CD4-positive, alpha-beta T cell treated with Interleukin-10 for 1 hour (primary cell): ENCODE measurements at regions not wholly inside any gene's neighbourhood (a gene's known extent, or its start where the extent isn't known, plus 50 kb on each side); places are given as distances from the start of the nearest gene placed in this dataset.

Source experiments
- DNase-seq: peaks from one replicate; pipeline ENCODE4 v3.0.0-alpha.2; 2020

DNA sequence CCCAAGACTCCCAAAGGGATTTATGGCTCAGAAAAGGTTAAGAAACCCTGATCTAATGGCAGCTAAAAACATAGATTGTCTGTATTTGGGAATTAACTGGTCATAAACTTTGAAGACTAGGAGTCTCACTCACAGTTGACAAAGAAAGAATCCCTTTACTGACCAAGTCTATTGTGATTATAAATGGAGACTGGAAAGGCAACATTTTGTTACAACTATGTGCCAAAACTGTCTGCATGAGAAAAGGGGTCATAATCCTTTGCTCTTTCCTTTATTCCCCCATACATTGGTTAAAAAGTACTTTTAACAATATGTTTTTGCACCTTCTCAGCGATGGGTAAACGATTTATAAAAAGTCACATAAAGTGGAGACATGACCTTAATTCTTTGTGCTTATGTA, 206.9 kb upstream of the MAP3K7 start:
- DNase-seq: no peak

DNA sequence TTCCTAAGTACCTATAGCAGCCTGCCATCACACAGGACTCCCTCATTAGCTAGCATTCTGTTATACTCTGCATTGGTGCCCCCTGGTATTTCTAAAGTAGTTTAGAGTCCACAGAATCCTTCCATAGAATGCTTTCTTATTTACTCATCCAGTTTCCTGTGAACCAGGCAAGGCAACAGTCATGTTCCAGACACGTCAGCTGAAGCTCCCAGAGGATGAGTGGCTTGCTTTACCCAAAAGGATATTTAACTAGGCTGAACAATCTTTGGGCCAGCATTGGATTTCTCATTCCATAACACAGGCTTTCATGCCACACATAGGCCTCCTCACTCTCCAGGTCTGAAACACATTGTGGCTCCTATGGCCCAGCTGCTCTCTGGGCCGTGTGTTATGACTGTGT, 203.8 kb upstream of the MAP3K7 start:
- DNase-seq: no peak

DNA sequence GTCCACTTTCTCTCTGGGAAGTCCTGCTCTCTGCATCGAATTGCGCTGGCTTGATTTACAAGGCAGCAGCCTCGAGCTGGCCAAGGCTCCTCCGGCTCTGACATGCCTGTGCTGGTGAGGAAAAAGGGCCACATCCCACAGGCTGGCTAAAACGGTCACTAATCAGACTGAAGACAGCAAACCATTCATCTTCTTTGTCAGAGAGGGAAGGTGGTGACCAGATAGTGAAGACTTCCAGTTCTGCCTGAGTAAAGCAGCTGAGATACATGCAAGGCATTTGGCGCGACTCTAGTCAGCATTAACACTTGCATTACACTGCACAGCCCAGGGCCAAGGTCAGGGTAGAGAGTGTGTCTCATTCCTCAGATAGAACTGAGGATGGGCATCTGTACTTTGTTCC, 203.2 kb upstream of the MAP3K7 start:
- DNase-seq: no peak

DNA sequence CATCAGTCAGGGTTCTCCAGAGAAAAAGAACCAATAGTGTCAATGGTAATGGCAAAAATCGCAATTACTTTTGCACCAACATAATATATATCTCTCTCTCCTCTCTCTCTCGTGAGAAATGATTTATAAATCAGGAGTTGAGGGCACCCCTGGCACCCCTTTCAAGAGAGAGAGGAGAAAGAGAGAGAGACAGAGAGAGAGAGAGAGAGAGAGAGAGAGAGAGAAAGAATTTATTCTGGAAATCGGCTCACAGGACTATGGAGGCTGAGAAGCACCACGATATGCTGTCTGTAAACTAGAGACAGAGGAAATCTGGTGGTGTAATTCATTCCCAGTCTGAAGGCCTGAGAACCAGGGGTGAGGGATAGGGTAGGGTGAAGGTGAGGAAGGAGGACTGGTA, 201.9 kb upstream of the MAP3K7 start:
- no peak for DNase-seq

DNA sequence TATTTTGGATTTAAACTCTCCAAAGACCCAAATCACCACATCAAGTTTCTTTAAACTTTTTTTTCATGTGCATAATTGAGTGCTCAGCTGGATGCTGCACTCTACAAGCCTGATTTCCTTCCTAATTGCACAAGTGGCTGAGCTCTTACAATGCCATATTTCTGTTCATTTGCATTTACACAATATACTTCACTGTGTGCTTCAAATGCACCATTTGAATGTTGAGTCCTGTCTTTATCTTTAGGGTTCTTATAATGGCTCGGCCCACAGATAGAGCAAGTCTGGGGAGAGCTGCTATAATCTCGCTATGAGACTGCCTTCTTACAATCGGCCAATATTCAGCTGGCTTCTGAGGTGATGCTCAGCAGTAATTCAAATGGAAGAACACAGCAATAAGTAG, 200.6 kb upstream of the MAP3K7 start:
- no peak for DNase-seq

DNA sequence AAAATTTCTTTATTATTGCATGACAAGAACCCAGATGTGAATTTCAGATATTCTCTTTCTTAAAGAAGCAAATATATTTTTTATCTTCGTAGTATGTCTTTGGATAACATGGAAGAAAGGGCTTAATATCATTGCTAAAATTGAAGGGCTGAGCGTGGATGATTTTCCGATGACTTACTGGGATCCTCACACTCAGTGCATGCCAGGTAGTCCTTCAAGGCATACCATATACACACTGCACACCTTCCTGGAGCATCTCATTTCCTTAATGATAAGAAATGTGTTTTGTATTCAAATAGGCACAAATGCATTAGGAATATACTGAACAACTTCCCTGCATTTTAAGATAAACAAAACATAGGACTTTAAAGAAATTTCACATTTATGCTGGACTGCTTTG, 193.9 kb upstream of the MAP3K7 start:
- no peak for DNase-seq

DNA sequence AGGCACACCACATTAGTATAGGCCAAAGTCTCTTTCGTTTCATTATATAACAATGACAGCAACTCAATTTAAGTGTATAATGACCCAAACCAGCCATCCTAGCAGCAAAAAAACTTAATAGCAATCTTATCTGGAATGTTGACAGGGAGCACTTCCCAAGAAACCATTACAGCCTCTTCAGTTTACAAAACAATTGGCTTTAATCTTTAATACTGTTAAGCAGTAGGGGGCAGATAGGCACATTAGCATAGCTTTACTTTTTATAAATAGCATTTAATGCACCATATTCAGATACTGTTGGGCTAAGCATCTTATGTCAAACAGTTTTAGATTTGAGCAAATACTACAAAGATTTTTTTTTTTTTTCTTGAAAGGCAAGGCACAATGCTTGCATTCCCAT, 193.3 kb upstream of the MAP3K7 start:
- no peak for DNase-seq

DNA sequence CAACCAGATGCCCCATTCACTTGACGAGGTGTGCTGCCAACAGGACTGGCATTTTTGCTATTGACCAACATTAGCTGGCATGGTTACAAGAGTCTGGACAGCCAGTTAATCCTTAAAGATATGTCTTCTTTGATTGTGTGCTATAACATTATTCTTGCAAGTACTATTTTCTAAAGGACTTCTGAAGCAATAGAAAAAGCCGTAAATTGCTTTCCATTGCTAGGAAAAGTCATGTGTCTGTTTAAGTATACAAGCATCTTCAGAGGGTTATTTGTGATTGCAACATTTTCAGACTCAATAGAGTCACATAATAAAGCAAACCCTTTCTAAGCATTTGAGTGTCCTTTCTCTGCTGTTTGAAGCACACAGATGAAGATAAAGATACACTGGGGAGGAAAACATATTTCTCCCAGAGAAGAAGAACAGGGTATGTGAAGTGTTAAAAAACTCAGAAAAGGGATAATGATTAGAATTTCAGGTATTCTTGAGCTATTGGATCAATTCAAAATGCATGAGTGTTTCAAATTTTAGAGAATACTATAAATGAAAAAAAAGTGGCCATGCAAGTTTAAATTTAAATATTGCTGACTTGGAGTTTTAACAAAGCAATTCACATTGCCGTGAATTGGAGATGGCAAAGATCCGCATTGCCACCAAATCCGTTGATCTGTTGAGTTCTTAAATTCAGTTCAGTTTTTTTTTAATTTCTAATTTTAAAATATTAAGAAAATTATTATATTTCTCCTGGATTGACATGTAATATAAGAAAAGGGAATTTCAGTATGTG, 191.7 kb upstream of the MAP3K7 start:
- DNase-seq: no peak

DNA sequence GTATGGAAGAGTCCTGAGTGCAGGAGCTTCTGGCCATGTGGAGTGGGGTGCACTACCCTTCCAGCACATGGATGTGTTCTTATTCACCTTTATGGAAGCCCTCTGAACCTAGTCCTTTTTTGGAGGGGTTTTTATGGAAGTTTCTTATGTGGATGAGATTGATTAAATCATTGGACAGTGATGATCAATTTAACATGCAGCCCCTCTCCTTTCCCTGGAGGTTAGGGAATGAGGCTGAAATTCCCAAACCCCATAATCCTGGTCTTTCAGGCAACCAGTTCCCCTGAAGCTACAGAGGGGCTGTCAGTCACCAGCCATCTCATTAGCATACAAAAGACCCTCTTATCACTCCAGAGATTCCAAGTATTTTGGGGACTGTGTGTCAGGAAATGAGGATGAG, 183.9 kb upstream of the MAP3K7 start:
- DNase-seq: no peak

DNA sequence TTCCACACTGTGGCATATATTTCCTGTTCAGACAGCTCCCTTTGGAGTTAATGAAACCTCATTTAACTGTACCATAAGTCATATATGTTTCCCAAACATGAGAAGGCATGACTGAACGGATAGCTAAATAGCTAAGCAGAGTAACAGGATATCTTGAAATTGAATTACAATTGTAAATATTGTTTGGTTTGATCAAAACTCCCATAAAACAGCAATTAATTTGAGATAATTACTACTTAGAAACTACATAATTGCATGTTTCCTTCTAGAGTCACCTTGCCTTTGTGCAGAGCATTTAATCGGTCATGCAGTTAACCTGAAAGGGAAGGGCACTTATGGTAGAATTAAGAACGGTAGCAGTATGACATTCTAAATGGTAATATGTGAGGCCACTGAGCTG, 179.0 kb upstream of the MAP3K7 start:
- no peak for DNase-seq

DNA sequence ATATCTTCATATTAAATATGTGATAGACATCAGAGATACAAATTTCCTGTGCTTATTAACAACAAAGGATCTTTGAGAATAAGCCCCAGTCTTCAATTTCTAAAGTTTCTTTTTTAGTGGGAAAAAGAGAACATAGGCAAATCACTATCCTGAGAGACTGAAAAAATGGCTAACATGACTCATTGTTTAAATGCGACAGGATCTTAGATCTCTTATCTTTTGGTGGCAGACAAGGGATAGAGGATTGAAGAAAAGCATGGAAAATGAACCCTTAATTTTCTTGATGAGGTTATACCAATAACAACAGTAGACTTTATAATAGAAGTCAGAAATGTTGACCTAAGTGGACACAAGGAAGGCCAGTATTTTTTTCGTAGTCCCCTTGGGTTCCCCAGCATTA, 178.6 kb upstream of the MAP3K7 start:
- DNase-seq: no peak

DNA sequence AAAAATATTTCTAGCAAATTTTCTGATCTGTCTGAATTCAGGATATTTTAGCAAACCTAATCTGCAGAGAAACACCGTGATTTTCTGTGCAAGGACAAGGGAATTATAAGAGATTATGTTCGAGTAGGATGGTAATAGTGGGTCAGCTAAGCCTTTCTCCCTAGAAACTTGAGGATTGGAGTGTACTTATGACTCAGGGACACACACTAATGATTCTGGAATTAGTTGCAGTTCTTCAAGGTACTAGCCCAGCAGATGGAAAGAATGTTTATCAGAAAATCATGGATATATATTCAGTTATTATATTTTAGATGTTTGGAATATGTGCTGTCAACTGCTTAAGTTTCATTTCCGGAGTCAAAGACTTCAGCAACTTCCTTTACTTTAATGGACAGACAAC, 177.1 kb upstream of the MAP3K7 start:
- DNase-seq: no peak

DNA sequence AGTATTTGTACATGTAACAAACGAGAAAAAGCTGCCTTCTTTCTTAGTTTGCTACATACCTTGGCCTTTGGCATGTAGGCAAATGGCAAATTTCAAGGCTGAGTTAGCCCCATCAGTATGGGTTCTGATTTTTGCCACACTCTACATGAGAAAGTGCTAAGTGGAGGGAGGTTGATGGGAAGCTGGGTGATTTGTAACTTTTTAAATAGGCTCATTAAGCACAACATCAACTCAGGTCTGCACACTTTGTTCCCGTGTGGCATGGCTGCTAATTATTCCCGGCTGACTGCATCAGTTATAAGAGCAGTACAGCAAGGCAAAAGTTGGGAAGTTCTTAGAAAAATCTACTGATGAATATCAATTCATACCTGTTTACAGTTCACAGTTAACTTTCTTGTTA, 172.8 kb upstream of the MAP3K7 start:
- DNase-seq: no peak

DNA sequence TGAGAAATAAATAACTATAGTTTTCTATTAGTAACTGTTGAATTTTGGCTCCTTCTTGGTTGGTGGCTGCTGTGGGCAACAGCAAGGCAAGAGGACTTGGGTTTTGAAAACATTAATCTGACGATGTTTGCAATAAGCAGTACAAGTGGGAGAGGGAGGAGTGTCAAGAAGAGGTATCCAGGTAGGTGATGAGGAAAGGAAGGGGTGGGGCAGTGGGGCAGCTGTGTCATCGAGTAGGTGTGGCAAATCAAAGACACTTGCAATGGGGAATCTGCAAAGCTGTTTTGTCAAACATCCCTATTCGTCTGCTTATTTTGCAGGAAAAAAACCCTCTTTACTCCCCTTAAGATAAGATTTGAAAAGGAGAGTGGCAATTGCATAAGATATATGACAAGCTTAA, 171.9 kb upstream of the MAP3K7 start:
- no peak for DNase-seq

DNA sequence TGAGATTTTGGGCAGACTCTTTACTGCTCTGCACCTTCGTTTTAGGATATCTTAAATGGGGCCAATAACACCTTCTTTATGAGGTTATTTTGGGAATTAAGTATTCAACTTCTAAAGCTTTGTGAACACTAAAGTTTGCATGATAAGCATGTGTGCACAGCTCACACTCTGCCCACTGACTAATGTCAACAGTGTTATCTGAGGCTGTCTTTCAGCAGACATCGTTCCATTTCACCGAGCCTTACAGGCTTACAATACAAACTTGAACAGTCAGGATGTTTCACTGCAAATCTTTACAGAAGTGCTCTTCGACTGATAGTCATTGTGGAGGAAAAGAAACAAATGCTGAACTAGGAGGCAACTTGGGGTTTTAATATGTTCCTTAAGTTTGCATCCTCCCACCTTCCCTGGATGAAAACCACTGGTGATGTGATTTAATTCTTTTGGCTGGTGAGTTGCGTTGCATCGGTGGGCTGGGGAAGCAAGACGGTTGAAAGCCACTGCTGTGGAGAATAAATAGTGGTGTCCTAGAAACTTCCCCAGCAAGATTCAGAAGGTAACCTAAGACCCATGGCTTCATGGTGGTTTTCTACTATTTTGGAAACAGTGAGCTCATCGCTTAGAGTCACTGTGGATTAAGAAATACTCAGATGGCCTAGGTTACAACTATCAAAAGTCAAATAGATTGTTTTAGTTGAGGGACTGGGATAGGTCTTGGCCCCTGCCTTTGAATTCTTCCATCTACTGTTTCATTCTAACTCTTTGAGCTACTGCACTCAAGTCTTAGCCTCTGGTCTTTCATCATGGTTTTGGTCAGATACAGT, 167.2 kb upstream of the MAP3K7 start:
- DNase-seq: no peak

DNA sequence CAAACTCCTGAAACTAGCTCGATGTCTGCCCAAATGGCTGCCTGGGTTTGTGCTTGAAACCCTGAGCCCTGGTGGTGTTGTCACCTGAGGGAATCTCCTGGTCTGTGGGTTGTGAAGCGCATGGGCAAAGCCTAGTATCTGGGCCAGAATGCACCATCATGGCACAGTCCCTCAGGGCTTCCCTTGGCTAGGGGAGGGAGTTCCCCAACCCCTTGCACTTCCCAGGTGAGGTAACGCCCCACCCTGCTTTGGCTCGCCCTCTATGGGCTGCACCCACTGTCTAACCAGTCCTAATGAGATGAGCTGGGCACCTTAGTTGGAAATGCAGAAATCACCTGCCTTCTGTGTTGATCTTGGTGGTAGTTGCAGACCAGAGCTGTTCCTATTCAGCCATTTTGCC, 152.9 kb upstream of the MAP3K7 start:
- no peak for DNase-seq

DNA sequence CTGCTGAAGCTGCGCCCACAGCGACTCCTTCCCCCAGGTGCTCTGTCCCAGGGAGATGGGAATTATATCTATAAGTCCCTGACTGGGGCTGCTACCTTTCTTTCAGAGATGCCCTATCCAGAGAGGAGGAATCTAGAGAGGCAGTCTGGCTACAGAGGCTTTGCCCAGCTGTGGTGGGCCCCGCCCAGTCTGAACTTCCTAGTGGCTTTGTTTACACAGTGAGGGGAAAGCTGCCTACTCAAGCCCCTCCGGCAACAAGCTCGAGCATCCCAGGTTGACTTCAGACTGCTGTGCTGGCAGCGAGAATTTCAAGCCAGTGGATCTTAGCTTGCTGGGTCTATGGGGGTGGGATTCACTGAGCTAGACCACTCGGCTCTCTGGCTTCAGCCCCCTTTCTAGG, 152.5 kb upstream of the MAP3K7 start:
- no peak for DNase-seq

DNA sequence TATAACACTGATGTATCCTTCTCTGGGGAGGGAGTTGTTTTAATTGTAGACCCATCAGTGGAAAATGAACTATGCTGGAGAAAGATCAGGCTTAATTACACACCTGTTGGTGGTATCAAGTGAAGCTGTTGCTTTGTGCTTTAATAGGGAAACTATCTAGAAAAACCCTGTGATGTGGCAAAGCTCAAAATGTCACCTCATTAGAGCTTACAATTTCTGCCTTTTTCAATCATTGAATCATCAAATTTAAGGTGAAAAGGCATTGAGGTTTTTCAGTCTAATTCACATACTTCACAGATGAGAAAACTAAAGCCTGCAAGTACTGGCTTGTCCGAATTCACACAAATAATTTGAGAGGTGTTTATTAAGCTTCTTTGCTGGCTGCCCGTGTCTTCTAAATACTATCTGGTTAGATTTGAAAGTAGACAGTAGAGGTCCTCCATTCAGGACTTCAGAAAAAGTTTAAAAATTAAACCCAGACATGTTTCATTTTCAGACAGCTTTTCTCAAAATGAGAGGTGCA, 143.3 kb upstream of the MAP3K7 start:
- no peak for DNase-seq

DNA sequence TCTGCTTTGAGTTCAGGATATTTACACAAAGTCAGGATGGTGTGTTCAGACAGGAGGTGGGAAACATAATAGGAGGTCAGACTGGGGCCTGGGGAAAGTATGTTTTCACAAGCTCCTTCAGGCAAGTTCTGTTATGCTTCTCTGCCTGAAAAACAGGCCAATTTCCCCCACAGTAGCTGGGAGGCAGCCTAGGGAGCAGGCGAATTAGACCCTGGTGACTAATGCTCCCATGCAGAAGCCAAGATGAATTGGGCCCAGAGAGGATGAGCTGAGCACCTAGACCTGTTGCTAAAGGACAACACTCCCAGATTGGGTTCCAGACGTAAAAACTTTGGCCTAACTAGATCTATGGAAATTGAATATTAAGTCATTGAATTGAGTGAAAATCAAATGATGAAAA, 142.2 kb upstream of the MAP3K7 start:
- no peak for DNase-seq

DNA sequence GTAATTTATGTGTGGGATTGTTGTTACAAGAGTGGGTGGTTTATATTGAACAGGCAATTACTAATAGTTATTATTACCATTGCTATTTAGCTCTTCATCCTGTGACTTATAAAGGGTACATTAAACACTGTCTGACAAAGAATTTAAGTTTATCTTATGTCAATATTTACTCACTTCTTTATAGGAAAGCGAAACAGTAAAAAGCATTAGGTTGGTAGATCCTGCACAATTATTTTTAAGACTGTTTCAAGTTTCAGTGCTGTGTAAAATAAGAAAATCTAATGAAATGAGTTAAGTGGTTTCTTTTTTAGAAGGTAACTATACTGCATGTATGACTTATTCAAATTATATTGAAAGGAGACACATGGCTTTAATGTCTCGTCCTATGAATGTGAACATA, 135.8 kb upstream of the MAP3K7 start:
- DNase-seq: no peak

DNA sequence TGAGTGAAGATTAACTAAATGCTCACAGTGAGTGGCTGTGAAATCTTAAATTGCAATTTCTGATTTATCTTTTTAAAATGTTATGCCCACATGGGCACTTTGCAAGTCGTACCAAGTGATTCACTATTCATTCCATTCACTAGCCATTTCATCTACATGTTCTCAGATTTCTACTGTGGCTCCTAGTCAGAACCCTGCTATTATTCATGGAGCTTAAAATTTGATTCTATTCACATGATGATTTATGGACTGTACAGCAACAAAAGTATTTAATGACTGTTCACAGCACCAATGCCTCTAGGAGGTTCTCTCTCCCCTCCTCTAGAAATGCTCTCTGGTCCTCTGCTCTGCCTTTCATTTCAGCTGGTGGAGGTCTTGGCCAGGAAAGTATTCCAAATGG, 133.5 kb upstream of the MAP3K7 start:
- no peak for DNase-seq

DNA sequence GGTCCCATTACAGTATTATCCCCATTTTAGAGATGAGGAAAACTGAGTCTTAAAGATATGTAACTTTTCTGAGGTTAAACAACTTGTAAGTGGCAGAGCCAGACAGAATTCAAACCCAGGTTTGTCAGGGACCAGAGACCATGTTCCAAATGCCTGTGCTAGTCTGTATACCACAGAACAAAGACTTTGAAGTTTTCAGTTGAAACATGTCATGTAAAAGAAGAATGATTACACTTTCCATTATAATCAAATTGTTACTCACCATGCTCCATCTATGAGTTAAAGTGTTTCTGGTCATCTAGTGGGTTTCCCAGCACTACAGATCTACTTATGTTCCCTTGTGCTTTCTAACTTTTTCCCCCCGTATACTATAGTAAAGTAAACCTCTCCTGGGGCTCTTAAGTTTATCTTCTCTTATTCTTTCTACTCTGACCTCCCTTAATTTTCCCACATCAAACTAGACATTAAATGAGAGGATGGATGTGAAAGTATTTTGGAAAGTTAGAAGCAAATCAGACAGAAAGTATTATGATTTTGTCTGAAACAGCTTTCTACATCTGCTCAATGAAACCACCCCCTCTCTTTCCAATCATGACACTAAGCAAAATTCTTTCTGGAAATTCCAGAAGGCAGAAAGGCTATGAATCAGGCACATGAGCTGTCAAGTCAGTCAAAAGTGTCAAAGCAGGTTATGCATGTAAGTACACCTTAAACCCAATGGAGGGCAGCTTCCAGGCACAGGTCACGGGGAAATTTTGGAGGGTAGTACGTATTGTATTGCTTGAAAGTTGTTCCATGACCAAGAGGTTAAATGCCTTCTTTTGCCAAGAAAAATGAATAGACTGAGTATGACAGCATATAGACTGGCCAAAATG, 132.7 kb upstream of the MAP3K7 start:
- no peak for DNase-seq

DNA sequence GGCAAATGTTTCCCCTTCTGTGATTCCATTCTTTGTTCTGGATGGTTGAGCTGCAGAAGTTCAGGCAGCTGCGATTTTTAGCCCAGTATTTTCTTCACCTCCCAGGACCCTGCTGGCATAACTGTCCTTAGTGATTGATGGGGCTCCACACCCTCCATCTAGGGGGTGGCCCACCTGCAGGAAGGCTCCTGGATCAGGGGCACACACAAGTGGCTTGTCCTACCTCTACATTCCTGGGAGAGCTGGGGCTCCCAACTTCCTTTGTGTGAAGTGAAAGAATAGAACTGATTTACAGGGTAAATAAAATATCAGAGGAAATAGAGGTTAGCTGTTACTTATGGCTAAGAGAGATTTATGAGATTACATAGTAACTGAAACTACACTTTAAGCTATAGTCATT, 129.5 kb upstream of the MAP3K7 start:
- DNase-seq: no peak
